NOMO-1 treated with DMSO at 0.1 percent for 48 hours (cell line): ENCODE measurements at regions not wholly inside any gene's neighbourhood (a gene's known extent, or its start where the extent isn't known, plus 50 kb on each side); places are given as distances from the start of the nearest gene placed in this dataset.

ENCODE experiments used
- DNase-seq: peaks from one replicate; lab custom pipeline; 2025; ENCODE audit not compliant: unreplicated experiment; lab: John Stamatoyannopoulos, UW

DNA sequence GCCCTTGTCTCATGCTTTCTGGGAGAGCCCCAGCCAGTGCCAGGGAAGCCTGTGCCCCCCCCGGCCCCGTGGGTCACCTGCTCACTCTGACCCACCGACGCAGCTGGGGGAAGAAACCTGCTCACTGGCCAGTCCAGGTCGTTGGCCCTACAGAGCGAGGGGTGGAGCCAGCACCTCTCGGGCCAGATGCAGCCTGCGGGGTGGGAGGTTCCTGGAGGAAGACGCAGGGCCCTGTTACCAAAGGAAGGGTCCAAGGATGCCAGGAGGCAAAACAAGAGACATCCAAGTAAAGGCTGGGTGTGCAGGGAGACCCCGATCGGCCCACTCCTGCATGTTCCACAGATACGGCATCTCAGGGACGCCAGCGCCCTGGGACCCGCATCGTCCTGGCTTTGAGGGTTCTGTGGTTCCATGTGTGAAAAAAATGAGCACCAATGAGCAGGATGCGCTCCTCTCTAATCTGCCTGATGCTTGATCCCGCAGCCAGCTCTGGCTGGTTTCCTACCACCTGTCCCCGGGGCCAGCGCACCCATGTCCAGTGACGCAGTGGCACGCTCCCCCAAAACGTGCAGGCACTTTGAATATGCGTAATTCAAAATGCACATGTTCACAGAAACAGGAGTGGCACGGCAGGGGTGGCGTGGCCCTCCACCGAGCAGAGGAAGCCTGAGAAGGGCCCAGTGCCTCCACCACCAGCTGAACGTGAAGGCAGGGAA is 66.0 kb upstream of the GALNT9 start:
- DNase-seq, result no peak

DNA sequence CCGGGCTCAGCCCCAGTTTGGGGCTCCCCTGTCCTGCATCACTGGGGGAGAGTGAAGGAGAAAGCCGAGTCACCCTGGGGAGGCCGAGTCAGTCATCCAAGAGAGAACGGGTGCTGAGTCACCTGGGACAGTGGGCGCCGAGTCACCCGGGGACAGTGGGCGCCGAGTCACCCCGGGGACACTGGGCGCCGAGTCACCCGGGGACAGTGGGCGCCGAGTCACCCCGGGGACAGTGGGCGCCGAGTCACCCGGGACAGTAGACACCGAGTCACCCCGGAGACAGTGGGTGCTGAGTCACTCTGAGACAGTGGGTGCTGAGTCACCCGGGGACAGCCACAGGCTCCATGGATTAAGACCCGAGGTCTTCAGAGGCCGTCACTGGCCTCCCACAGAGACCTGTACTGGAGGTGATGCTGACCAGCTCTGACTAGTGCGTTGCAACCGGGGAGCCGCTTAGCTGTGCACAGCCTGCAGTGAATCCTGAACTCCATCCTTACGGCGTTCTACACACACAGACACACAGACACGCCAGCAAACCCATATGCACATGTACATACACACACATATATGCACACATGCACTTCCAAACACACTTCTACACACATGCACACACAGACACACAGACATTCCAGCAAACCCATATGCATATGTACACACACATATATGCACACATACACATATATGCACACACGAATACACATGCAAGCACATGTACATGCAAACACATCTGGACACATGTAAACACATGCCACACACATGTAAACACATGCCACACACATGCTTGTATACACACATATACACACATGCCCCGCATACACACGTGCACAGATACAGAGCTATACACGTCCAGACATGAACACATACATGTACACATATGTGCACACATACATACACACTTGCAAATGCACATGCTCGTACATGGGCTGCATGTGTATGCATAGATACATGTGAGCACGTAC is 64.9 kb upstream of the GALNT9 start:
- DNase-seq, result no peak

DNA sequence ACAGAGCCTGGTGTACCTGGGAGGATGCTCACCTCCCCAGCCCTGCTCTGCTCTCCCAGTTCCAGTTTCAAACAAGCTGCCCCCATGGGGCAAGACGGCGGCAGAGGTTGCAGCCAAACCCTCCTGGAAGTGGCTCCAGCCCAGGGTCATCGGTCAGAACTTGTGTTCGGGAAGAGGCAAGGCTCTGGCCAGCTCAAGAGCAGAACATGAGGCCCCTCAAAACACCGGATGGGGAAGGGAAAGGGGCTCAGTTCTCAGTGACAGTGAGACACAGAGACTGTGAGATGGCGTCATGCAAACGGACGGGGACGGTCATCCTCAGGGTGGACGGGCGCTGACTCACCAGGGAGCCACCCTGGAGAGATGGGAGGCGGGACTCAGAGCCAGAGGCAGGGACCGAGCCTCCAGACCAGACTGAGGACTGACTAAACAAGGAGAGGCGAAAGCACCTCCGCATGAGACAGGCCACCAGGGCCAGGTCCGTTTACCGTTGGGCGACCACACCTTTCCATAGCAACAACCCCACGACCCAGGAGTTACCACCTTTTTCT is 63.9 kb upstream of the GALNT9 start:
- DNase-seq, result no peak

DNA sequence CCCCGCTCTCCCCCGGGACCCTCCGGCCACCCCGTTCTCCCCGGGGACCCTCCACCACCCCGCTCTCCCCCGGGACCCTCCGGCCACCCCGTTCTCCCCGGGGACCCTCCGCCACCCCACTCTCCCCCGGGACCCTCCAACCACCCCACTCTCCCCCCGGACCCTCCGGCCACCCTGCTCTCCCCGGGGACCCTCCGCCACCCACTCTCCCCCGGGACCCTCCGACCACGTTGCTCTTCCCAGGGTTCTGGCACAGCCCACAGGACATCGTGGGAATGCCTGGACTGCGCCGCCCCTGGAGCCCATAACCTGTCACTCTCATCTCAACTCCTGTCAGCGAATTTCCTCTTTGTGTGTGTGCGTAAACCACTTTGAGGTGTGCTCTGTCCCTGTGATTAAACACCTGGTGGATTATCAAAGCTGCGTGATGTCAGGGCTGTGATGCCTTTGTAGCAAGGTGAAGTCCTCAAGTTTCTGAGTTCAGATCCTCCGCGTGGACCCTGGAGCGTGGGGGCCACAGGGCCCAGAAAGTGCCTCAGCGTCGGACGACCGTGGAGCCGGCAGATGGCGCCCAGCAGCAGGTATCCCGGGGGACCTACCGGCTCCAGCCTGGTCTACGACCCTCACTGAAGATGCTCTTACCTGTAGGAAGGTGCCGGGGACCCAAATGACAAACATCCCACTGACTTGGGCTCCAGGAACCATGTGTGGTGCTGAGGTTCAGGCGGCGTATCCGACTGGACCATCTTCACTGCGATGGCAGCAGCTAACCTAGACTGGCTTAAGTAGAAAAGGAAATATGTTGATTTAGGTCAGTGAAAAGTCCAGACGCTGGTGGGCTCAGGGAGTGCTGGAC is 63.2 kb upstream of the GALNT9 start:
- no peak for DNase-seq

DNA sequence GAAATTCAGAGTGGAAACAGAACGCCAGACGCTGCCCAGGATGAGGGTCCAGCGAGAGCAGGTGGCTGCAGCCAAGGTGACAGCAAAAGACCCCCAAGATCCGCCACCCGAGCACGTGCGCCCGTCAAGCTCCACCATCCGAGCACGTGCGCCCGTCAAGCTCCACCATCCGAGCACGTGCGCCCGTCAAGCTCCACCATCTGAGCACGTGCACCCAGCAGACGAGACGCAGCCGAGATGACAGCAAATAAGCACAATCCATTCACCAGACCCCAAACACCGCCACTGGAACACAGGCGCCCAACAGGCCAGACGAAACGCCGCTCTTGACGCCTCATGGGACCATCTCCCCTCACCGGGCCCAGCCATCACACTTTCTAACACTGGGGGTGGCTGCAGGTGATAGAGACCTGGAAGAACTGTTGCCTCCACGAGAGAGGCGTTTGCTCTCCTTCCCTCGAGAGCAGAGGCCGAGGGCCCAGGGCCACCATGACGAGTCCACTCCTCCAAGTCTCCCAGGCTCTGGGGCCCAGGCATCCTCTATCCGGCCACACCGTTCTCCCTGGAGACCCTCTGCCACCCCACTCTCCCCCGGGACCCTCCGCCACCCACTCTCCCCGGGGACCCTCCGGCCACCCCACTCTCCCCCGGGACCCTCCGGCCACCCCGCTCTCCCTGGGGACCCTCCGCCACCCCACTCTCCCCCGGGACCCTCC is 62.1 kb upstream of the GALNT9 start:
- DNase-seq, result no peak

DNA sequence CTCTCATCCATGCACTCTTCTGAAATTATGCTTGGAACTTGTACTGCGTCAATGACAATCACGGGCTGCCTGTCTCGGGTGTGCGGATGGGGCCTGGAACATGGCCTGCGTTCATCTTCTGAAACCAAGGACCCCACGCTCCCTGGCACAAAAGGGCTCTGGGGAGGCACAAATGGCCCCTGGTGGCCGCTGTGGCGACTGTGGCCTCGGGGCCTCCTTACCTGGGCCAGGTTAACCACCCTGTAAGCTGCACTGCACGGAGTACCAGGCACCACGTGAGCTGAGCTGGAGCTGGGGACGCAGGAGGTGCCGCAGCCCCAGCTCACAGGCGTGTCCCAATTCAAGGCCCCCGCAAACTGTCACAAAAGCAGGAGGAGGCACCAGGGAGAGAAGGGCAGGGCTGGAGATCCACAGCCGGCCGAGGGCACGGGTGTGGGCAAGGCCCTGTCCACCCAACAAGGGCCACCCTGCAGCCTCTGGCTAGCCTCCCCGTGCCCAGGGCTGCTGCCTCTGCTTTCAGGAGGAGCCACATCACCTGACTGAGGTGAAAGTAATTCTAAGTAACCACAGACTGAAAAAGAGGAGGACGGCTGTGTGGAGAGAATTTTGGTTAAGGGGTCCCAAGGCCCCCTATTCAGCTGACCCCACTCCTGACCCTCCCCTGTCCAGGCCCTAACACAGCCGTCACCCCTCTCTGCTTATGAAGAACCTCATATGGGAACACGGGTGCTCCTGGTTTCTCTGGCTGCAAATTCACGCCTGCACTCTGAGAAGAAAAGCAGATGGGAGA is 61.1 kb upstream of the GALNT9 start:
- DNase-seq, result no peak

DNA sequence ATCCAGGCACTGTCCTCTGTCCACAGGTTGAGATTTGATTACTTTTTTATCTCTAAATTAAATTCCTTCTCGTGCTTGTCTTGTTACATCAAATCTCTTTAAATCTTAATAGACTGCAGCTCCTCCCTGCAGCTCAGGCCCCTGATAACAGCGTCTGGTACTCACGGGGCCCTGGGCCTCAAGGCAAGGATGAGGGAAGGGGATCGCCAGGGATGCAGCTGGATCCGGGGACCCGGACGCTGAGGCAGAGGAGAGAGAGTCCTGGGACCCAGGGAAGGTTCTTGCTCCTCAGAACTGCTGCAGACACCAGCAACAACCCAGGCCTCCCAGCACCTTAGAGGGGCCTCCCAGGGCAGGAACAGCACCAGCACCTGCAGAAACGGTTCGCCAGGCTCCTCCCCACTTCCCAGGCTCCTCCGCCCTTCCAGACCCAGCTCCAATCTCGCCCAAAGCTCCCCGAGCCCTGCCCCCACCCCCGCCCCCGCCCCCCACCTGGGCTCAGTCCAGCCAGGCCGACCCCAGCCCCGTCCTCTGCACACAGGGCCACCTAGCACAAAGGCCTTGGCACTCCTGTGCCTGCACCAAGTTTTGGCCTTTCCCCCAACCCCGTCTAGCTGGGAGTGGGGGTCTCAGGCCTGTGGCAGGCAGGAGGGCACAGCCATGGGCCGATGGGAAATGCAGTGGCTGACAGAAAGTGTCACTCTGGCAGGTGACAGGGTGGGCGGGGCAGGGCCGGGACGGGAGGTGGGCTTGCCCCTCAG is 60.3 kb upstream of the GALNT9 start:
- no peak for DNase-seq

DNA sequence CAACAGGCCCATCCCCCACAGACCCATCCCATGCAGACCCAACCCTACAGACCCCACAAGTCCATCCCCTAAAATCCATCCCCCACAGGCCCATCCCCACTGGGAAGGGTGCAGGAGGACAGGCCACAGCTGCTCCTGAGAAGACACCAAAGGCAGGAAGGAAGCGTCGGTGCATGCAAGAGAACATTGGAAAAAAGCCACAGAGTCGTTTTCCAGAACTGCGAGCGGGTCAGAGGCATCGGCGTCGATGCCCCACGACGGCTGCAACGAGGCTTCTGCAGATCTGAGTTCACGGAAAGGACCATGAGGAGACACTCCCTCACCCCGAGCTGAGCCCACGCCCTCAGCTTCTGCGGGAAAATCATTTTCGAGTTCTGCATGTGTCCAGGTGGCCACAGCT is 59.6 kb upstream of the GALNT9 start:
- DNase-seq, result no peak

DNA sequence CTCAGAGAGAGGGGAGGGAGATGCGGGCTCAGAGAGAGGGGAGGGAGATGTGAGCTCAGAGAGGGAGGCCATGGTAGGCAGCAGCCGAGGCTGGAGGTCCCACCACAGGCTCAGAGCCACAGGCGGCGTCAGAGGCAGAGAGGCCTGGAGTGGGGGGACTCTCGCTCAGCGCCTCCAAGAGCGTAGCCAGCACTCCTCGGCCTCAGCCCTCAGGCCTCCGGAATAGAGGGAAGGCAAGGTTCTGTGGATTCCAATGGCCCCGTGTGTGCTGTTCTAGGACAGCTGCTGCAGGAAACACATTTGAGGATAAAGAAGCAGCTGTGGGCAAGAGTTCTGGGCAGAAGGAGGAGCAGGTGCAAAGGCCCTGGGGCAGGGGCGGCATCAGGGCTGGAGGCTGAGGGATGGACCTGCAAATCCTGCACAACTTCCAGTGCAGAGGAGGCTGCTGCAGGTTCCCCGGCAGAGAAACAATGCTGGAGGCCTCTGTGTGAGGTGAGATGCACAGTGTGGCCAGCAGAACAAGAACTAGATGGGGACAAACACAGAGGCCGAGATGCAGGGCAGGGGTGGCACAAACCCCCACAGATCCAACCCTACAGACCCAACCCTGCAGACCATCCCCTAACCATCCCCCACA is 59.1 kb upstream of the GALNT9 start:
- DNase-seq, result no peak

DNA sequence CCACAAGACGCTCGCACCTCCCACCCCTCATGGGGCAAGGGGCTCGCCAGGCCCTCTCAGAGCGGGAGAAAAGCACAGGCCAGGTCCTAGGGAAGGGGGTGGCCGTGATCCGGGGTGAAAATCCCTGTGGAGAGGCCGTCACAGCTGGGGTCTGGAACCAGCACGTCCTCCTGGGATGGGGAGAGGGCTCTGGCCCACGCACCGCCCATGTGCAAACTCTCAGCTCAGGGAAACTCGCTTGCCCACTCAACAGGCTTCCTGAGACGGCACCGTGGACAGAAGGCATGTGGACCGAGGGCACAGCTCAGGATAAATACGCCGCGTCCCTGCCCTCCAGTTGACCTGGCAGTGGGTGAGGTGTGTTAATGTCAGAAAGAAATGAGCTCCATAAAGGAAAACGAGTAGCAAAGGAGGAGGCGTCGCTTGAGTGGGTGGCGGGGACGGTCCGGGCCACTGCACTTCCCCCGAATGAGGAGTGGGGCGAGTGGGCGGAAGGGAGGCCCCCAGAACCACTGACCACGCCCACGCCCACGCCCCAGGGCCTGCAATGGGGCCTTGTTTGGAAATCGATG is 57.6 kb upstream of the GALNT9 start:
- no peak for DNase-seq

DNA sequence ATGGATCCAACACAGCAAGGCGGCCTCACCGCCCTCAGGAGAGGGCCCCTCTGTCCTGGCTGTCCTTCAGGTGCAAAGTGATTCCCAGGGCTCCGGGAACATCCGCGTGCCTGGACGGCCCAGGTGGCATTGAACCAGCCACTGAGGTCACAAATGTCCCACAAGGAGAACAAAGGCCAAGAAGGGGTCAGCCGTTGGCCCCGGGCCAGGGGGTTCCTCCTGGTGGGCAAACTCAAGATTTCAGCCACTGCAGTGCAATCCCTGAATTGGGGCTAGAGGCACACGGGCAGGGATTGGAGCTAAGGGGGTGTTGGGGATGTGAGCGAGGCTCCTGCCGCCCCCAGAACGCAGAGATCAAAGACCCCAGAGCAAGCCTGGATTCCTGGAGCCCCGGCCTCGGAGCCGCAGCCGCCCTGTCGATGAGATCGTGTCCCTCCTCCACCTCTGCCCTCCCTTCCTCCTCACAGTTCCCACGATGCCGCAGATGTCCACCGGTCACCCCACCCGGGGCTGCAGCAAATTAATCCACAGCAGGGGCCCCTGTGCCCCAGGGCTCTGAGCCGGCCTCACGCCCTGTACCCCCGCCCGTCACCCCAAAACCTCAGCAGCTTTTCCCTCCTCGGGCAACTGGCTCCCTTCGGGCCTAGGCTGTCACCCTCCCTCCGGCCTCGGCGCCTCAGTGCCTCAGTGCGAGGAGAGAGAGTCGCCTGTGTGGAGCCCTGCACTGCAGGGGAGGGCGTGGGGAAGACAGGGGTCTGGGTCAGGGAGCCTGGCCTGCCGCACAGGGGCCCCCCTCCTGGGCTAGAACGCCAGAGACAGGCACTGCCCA is 56.7 kb upstream of the GALNT9 start:
- DNase-seq, result no peak

DNA sequence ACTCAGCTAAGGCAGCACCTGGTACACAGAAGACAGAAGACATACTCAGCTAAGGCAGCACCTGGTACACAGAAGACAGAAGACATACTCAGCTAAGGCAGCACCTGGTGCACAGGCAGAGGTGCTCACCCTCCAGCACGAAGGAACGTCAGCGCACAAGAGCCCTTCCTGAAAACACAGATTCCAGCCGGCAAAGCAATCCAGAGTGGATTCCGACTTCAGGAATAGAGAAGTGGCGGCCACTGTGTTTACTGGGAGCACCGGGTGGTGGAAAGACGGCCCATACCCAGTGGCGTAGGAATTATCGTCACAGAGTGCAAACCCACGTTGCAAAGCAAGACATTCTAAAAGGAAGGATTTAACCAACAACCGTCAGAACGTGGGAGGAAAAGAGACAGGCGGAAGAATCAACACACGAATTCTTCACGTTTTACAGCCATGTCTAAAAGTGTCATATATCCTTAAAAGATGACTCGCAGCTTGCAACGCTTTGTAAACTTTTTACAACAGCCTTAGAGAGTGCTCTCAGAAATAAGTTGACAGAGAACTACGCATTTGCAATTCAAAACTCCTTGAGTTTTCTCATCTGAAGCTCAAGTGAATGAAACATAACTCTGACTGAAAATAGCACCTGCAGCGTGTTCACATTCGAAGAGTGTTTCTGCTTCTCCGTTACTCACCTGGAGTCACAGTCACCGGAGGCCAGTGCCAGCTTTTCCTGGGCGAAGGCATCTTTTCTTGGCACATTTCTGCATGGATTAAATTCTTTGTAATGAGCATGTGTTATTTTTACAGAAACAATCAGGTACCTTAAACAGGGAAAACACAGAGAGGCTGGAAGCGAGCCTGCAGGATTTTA is 55.8 kb upstream of the GALNT9 start:
- no peak for DNase-seq

DNA sequence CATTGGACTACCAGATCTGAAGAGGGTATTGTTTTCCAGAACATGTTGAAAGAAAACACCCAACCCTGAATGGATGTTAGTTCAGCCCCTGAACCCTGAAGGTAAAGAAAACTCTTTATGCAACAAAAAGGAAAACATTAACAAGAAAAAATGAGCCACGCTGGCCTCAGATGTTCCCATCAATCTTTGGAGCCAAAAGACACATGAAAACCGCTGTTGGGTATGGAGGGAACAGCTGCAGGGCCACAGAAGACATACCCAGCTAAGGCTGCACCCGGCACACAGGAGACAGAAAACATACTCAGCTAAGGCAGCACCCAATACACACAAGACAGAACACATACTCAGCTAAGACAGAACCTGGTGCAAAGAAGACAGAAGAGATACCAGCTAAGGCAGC is 51.3 kb upstream of the GALNT9 start:
- no peak for DNase-seq

DNA sequence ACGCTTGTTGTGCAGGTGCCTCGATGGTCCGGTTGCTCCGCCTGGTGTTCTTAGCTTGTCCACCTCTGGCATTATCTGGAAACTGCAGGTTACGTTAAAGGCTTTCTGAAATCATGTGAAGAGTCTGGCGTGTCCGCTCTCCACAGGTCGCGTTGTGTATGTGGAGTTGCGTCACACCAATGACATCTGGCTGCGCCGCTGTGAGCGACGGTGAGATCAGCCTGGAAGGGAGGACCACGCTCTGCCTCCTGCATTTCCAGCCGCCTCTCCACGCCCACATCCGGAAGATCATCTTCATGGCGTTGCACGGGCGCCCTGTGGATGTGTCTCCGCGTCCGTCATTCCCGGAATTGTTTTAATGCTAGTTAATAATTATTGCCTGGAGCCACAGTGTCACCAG is 50.6 kb upstream of the GALNT9 start:
- DNase-seq, result no peak

DNA sequence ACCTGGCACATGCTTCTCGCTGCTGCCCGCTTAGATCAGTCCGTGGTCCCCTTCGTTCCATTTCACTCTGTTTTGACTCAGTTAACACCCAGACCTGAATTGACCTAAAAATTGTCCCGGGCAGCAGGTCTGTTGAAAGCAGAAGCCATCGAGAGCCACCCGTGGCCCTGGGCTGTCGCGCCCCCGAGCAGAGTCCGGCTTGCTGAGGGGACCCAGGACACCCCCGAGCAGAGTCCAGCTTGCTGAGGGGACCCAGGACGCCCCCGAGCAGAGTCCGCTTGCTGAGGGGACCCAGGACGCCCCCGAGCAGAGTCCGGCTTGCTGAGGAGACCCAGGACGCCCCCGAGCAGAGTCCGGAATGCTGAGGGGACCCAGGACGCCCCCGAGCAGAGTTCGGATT is 50.2 kb upstream of the GALNT9 start:
- no peak for DNase-seq
